Colonic mucosa (tissue), 4 donors: ENCODE measurements at regions not wholly inside any gene's neighbourhood (a gene's known extent, or its start where the extent isn't known, plus 50 kb on each side); places are given as distances from the start of the nearest gene placed in this dataset.

Experiments
- DNase-seq: peaks from one replicate; pipeline ENCODE4 v3.0.0-alpha.2; 2020
- H3K27ac ChIP-seq: fragments of 200-600 bp; one replicate; pipeline ENCODE4 v1.8.0; 2021
- H3K27me3 ChIP-seq: fragments of 200-600 bp; one replicate; pipeline ENCODE4 v1.8.0; 2021
- H3K36me3 ChIP-seq: fragments of 200-600 bp; one replicate; pipeline ENCODE4 v1.8.0; 2021
- H3K4me1 ChIP-seq: fragments of 200-600 bp; one replicate; pipeline ENCODE4 v1.8.0; 2021; ENCODE audit warnings: mild to moderate bottlenecking
- H3K4me3 ChIP-seq: fragments of 200-600 bp; one replicate; pipeline ENCODE4 v1.8.0; 2021
- H3K9ac ChIP-seq, 2 donors: one replicate each; pipeline ENCODE4 v1.7.0; 2013; ENCODE audit warnings: control low read depth in 2 of 2, low read depth in 2 of 2, low read length in 2 of 2
- H3K9me3 ChIP-seq: fragments of 200-600 bp; one replicate; pipeline ENCODE4 v1.8.0; 2021
- intact Hi-C: fragments of 100-400 bp; cut with DNase I; formaldehyde crosslinking; loops from one replicate; pipeline ENCODE4 v1.14.1; 2022
- TF ChIP-seq, protein P1 (sequence below): fragments of 200-600 bp; IDR thresholded peaks from one replicate; pipeline ENCODE4 v1.8.0; 2022; ENCODE audit warnings: antibody characterized with exemption, mild to moderate bottlenecking
- donor health status: healthy.
- donor health status: DM: no; HTN: no; CAD: no.
- donor health status: DM: no; HTN: no; CAD: no.

DNA sequence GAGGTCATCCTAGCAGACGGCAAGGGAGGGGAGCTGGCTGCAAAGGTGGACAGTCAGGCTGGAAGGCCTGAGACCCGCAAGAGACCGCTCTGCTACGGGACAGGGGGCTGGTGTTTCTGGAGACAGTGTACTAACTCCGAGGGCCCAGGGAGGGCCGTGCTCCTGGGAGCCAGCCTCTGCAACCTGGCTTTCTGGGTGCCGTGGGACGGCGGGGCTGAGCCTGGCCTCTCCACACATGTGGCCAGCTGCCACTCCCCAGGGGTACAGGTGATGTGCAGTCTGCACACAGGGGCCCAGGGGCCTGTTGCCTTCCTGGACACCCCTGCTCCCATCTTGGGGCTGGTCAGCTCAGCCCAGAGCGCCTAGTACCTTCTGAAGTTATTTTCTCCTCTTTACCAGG lies 92.2 kb downstream of the MRPL36 start:
- intact Hi-C loops, result no loop called here
- H3K4me3 ChIP-seq, result no peak overlapping the region
- no peak overlapping the region for H3K9ac ChIP-seq
- no peaks in the 10 kb centered on the region for H3K9me3 ChIP-seq
- TF ChIP-seq, protein P1, sequence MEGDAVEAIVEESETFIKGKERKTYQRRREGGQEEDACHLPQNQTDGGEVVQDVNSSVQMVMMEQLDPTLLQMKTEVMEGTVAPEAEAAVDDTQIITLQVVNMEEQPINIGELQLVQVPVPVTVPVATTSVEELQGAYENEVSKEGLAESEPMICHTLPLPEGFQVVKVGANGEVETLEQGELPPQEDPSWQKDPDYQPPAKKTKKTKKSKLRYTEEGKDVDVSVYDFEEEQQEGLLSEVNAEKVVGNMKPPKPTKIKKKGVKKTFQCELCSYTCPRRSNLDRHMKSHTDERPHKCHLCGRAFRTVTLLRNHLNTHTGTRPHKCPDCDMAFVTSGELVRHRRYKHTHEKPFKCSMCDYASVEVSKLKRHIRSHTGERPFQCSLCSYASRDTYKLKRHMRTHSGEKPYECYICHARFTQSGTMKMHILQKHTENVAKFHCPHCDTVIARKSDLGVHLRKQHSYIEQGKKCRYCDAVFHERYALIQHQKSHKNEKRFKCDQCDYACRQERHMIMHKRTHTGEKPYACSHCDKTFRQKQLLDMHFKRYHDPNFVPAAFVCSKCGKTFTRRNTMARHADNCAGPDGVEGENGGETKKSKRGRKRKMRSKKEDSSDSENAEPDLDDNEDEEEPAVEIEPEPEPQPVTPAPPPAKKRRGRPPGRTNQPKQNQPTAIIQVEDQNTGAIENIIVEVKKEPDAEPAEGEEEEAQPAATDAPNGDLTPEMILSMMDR, result no peak
- no peaks in the 10 kb centered on the region for H3K36me3 ChIP-seq
- H3K27ac ChIP-seq, result no peak overlapping the region
- no peak for DNase-seq
- no peaks in the 10 kb centered on the region for H3K27me3 ChIP-seq
- no peaks in the 10 kb centered on the region for H3K4me1 ChIP-seq

DNA sequence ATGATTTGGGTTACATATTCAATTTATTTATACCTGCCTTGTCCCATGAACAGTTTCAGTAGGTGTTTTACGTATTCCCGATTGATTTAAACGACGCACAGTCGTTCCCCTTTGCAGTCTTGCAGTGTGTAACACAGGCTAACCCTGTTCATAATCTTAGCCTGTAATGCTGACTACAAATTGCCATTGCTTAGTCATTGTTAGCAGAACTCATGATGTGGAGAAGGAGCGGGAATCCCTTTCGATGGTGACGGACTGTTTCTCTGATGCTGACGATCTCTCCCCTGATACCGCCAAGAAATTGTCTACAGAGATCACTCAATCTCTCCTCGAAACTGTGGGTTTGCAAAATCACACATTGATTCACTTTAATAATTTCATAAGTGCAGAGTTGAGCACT lies 93.2 kb downstream of the MRPL36 start:
- Histone ChIP-seq H3K9me3 (no peaks in the 10 kb centered on the region), H3K36me3 (no peaks in the 10 kb centered on the region), H3K27ac (no peak overlapping the region), H3K27me3 (no peaks in the 10 kb centered on the region), H3K4me1 (no peaks in the 10 kb centered on the region), H3K4me3 (no peak overlapping the region), H3K9ac (no peak overlapping the region)
- DNase-seq, result no peak
- TF ChIP-seq, protein P1, result no peak
- intact Hi-C loops, result no loop called here

DNA sequence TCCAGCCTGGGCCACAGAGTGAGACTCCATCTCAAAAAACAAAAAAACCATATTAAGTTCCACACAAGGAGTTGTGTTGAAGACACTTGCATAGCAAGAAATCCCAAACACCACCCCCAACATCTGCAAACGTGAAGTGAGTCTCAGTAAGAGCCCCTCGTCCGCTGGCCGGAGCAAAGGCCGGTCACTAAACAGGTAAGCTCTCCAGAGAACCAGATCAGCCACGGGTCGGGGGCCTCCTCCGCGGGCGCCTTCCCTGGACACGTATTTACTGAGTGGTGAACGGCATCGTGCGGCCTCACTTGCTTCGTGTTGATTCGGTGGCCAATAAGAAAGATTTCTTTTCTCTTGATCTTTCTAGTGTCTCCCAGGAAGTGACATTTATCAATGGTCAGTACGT lies 93.6 kb downstream of the MRPL36 start:
- H3K9ac ChIP-seq, result no peak overlapping the region
- H3K36me3 ChIP-seq, result no peaks in the 10 kb centered on the region
- H3K27ac ChIP-seq, result no peak overlapping the region
- TF ChIP-seq, protein P1, result no peak
- H3K9me3 ChIP-seq, result no peaks in the 10 kb centered on the region
- DNase-seq, result no peak
- H3K27me3 ChIP-seq, result no peaks in the 10 kb centered on the region
- intact Hi-C loops, result no loop called here
- no peaks in the 10 kb centered on the region for H3K4me1 ChIP-seq
- H3K4me3 ChIP-seq, result no peak overlapping the region

DNA sequence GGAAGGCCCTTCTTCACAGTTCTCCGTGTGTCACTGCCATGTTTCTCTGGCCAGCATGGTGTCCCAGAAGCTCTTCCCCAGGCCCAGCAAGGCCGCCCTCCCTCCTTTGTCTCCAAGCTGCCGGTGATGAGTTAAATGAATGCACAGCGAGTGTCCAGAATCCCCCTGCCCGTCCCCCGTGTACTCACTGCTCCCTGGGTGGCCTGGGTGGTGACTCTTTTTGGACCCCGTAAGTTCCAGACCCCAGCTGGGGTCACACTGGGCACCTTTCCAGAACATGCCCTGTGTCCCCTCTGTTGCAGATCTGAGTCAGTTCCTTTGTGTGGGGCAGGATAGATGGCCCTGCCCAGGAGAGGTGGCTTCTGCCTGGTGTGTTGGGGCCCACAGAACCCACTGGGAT lies 95.0 kb downstream of the MRPL36 start:
- H3K9me3 ChIP-seq, result no peaks in the 10 kb centered on the region
- TF ChIP-seq, protein P1, result no peak
- H3K27ac ChIP-seq, result no peak overlapping the region
- H3K36me3 ChIP-seq, result no peaks in the 10 kb centered on the region
- no peaks in the 10 kb centered on the region for H3K27me3 ChIP-seq
- H3K9ac ChIP-seq, result no peak overlapping the region
- no peak for DNase-seq
- no peaks in the 10 kb centered on the region for H3K4me1 ChIP-seq
- no peak overlapping the region for H3K4me3 ChIP-seq
- intact Hi-C loops, result no loop called here

DNA sequence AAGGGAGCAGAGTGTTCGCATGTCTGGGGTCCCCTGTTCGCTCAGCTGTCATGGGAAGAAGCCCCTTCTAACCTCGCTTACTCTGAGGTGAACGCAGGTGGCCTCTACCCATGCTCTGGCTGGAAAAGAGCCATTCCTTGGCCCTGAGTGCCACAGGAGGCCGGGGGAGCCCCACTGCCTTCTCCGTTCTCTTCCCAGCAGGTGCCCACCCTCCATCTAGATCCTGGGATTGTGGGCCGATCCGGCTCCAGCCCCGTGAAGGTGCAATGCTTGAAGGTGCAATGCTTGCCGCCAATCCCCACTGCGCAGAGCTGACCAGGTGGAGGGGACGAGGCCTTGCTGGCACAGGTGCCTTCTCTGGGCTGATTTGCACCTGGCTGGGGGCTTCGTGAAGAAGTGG lies 95.4 kb downstream of the MRPL36 start:
- Histone ChIP-seq H3K9me3 (no peaks in the 10 kb centered on the region), H3K9ac (no peak overlapping the region), H3K4me1 (no peaks in the 10 kb centered on the region), H3K27me3 (no peaks in the 10 kb centered on the region), H3K27ac (no peak overlapping the region), H3K36me3 (no peaks in the 10 kb centered on the region), H3K4me3 (no peak overlapping the region)
- TF ChIP-seq, protein P1, result no peak
- intact Hi-C loops, result no loop called here
- DNase-seq, result no peak
